SK-N-SH (cell line): ENCODE measurements at regions not wholly inside any gene's neighbourhood (a gene's known extent, or its start where the extent isn't known, plus 50 kb on each side); places are given as distances from the start of the nearest gene placed in this dataset.

ENCODE experiments used
- EP300 ChIP-seq, 2 experiments: IDR thresholded peaks; 2 replicates each; pipeline versions ENCODE4 v1.4.0 to v1.6.1; 2012; ENCODE audit warnings: borderline replicate concordance in 1 of 2, low read depth in 1 of 2, low read length in 1 of 2
- EZH2phosphoT487 ChIP-seq: fragments of 200-600 bp; sonication (generic); IDR thresholded peaks from 2 replicates; pipeline ENCODE4 v1.6.1; 2017; ENCODE audit warnings: low read depth, mixed run types, mild to moderate bottlenecking, antibody characterized with exemption, moderate library complexity, borderline replicate concordance
- FOXJ3 ChIP-seq: sonication (generic); formaldehyde crosslinking; IDR thresholded peaks from 2 replicates; pipeline ENCODE4 v1.5.1; 2020; ENCODE audit warnings: mild to moderate bottlenecking, missing genetic modification reagents
- POLR2AphosphoS5 ChIP-seq: IDR thresholded peaks from 2 replicates; pipeline ENCODE4 v1.6.1; 2012; ENCODE audit warnings: low read depth, low read length
- RAD21 ChIP-seq: IDR thresholded peaks from 2 replicates; pipeline ENCODE4 v1.6.1; 2012; ENCODE audit warnings: mild to moderate bottlenecking, low read length
- RFX5 ChIP-seq: IDR thresholded peaks from 2 replicates; pipeline ENCODE4 v1.6.1; 2012; ENCODE audit warnings: mild to moderate bottlenecking, improper control_type of control experiment, low read length
- TF ChIP-seq, protein P1 (sequence below): fragments of 200-600 bp; sonication (generic); IDR thresholded peaks from 2 replicates; pipeline ENCODE4 v1.6.1; 2017; ENCODE audit warnings: antibody characterized with exemption, mild to moderate bottlenecking, moderate library complexity
- TF ChIP-seq, protein P2 (sequence below): fragments of 150-350 bp; IDR thresholded peaks from 2 replicates; pipeline ENCODE4 v1.6.1; 2017; ENCODE audit warnings: antibody characterized with exemption, low read length, low read depth, borderline replicate concordance

DNA sequence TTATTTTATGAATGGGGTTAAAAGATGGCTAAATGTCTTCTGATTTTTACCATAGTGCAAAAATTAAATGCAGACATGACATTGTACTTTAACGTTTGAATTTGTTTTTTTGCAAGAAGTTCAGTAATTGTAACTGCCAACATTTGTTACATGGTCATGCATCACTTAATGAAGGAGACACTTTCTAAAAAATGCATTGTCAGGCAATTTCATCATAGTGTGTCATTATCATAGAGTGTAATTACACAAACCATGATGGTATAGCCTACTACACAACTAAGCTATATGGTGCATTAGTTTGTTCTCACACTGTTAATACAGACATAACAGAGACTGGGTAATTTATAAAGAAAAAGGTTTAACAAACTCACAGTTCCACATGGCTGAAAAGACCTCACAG lies 50.0 kb upstream of the NAA35 start:
- TF ChIP-seq EZH2phosphoT487 (no peak), POLR2AphosphoS5 (no peak), RFX5 (no peak), FOXJ3 (CRISPR knock-in tag) (no peak), EP300 (IDR thresholded peaks at IDR 0.05; ENCODE audit: borderline replicate concordance in 1 of 2, low read depth in 1 of 2, low read length in 1 of 2) (no peak), RAD21 (no peak)
- TF ChIP-seq, protein P1, sequence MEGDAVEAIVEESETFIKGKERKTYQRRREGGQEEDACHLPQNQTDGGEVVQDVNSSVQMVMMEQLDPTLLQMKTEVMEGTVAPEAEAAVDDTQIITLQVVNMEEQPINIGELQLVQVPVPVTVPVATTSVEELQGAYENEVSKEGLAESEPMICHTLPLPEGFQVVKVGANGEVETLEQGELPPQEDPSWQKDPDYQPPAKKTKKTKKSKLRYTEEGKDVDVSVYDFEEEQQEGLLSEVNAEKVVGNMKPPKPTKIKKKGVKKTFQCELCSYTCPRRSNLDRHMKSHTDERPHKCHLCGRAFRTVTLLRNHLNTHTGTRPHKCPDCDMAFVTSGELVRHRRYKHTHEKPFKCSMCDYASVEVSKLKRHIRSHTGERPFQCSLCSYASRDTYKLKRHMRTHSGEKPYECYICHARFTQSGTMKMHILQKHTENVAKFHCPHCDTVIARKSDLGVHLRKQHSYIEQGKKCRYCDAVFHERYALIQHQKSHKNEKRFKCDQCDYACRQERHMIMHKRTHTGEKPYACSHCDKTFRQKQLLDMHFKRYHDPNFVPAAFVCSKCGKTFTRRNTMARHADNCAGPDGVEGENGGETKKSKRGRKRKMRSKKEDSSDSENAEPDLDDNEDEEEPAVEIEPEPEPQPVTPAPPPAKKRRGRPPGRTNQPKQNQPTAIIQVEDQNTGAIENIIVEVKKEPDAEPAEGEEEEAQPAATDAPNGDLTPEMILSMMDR: no peak
- TF ChIP-seq, protein P2, sequence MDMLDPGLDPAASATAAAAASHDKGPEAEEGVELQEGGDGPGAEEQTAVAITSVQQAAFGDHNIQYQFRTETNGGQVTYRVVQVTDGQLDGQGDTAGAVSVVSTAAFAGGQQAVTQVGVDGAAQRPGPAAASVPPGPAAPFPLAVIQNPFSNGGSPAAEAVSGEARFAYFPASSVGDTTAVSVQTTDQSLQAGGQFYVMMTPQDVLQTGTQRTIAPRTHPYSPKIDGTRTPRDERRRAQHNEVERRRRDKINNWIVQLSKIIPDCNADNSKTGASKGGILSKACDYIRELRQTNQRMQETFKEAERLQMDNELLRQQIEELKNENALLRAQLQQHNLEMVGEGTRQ: no peak
